ENCODE measurements at regions not wholly inside any gene's neighbourhood (a gene's known extent, or its start where the extent isn't known, plus 50 kb on each side); places are given as distances from the start of the nearest gene placed in this dataset.
A peak's percentile ranks its signal among the peaks of the same experiment; 100 is the strongest.
"Not testable (repeated sequence)": the region's sequence is repeated elsewhere in the genome, so short reads cannot be mapped to it uniquely, and the experiment has no call there.

DNA sequence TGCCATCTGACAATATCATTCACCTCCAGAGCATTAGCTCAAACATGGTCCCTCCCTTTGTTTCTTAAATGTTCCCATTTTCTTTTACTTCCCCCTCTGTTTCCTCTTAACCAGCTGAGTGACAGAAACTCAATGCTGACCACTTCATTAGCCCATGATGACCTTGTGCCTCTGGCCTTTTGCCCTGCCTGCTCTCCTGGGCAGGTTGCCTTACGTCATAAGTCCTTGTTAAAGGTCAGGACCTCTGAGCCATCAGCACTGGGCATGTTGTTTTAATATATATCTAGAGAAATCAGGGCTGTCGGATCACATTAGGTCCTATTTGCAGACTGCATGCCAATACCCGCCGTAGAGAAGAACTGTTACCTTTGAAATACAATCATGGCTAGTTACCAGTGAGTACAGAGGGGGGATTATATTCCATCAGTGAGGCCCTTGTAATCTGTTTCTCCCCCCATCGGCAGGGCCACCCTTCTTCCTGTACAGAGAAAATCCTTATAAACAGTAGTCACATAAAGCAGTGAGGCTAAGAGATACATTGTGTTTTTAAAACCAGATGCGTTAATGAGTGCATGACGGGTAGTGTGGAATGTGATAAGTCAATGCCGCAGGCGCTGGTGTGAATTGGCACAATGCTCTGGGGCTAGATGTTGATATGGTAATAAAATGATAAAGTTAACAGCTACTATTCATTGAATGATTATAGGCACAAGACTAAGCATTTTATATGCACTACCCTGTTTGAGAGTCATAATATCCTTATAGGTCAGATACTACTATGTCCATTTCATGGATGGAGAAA, 94.3 kb upstream of the ZFHX3 start:
- no peak for DNase-seq (ENCODE audit: low spot score)

- DNase-seq (ENCODE audit: low spot score) = no peak
Measured at GRCh38 chr16:73140929-73141328, 93.0 kb upstream of the ZFHX3 start.

DNA sequence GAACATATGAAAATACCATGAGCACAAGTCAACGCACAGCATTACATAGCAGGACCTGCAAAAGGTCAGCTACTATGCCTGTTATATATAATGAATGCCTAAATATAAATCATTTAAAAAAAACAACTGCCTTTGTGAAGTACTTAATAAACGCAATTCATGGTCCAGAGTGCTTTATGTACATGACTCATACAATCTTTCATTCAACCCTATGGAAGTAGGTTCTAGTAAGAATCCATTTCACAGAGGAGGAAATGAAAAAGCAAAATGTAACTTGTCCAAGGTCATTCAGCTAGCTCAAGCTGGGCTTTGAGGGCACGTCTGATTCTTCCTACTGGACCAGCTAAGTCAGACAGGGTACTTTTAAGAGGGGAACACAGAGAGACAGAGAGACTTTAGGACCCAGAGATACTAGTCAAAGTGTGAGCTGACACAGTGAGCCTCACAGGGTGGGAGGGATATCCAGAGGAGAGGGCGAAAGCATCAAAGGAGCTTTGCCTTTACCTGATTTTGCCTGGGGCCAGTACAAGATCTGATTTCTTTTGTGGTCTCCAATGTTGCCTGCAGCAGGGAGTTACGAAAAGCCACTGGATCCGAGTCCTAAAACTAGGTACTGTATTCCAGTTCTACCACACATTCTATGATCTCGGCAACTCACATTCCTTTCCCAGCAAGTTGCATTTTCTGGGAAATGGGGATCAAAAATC, 83.4 kb upstream of the ZFHX3 start:
- no peak for DNase-seq (ENCODE audit: low spot score)

DNA sequence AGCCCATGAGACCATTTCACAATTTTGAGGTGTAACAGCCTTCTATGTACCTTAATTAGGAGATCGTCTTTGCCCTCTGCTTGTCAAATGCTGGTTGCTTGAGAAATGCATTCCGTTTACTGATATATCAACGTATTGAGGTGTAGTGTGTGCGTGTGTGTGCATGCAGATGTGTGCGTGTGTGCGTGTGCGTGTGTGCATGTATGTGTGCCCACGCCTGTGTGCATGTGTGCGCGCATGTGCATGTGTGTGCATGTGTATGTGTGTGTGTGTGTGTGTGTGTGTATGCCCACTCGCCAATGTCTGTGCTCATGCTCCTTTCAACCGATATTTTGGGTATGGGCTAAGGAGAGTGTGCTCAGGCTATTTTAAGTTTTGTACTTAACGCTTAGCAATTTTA, 81.5 kb upstream of the ZFHX3 start:
- DNase-seq (ENCODE audit: low spot score) = no peak

DNA sequence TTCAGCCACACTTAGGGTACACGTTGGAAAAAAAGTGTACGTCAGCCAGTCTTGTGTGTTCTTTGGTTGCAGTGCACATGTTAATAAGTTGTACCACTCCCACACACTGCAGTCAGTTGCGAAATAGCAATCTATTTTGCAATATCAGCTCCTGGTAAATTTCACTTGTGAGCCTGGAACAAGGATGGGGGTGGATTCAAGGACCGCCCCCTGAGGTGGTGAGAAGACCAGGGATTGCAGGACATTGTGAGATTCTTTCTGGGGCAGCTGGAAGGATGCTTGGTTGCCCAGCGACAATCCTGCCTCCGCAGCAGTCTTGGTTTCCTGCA, 78.6 kb upstream of the ZFHX3 start:
- DNase-seq (ENCODE audit: low spot score) = no peak

DNA sequence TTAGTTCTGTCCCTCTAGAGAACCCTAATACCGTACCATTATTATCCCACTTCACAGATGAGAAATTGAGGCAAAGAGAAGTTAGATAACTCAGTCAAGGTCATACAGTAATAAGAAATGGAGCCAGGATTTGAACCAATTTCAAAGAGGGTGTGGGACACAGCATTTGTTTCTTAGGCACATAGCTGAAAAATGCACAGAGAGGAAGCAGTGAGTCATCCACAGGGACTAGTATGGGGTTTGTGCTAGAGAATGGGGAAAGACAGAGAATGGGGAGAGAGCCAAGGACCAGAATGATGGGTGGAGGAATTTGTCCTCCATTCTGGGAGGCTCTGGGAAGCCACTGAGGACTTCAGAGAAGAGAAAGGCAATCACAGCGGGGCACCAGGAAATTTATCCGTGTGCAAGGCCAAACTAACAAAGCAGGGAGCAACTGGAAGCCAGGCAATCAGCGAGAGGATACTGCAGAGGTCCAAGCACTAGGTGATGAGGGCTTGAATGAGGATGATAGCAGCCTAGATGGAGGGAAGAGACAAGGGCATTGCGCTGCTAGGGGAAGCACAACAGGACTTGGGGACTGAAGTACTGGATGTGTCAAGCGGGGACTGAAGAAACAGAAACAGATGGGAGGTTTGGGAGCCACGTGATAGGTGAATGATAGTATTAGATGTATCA, 78.1 kb upstream of the ZFHX3 start:
- DNase-seq (ENCODE audit: low spot score) = no peak

DNA sequence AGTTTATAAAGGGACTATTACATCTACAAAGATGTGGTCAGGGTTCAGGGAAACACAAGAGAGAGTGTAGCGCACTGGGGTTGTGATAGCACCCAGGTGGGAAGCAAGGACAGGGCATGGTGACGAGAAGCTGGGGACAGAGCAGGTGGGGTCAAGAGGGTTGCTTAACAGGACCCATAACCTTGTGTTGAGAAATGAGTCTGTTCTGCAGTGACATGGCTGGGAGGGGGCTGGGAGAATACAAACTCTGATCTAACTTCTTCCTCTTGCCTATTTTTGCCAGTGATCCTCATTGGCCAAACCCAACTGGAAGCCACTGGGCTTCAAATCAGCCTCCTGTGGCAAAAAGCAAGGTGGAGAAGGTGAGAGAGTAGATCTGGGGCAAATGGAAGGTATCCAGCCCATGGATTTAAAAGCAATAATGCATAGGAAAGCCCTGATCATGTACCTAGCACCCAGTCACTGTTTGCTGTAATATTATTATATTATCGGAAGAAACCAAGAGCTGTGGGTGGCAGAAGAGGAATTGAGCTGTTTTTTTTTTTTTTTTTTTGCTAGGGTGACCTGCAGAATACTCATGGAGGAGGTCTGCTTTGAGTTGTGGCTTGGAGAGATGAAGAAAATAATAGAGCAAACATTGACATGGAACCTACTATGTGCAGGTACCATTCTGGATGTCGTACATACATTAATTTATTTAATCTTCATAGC, 76.9 kb upstream of the ZFHX3 start:
- DNase-seq (ENCODE audit: low spot score) = no peak

- DNase-seq (ENCODE audit: low spot score) = no peak
Measured at GRCh38 chr16:73124097-73124652, 76.2 kb upstream of the ZFHX3 start.

GRCh38 chr16:73122604-73123391, 74.9 kb upstream of the ZFHX3 start:
- DNase-seq (ENCODE audit: low spot score) = no peak

GRCh38 chr16:73116576-73116975, 68.6 kb upstream of the ZFHX3 start:
- no peak for DNase-seq (ENCODE audit: low spot score)

- peak; percentile 8 for DNase-seq (ENCODE audit: low spot score)
Measured at GRCh38 chr16:73113336-73113735, 65.4 kb upstream of the ZFHX3 start.

- no peak for DNase-seq (ENCODE audit: low spot score)
Measured at GRCh38 chr16:73108195-73108963, 60.5 kb upstream of the ZFHX3 start.

- no peak for DNase-seq (ENCODE audit: low spot score)
Measured at GRCh38 chr16:73107371-73107770, 59.4 kb upstream of the ZFHX3 start.

DNA sequence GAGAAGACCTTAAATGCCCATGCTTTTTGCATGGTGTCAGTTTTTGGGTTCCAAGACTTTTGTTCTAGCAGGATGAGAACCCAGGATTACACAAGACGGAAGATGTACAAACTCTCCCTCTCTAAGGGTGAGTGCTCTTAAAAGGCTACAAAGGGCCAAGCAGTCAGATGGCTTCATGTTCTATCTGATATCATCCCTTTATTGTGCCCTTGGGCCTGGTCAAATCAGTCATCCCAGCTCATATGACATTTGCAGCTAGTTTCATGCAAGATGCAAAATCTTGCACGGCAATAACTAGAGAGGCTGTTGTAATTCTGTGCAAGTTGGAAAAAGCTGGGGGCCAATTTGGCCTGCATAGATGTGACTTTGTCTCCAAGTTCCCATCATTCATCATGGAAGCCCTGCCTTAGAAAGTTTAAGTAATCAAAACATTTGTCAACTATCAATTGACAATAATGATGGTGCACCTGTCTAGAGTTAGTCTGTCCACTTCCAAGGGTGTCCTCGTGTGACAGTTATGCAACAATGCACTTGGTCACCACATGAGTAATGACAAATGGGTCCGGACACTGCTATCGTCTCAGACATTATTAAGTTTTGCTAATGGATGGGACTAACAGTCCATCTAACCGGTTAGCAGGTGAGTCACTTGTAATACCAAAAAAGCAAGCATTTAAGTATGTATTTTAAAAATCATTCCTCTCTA, 58.6 kb upstream of the ZFHX3 start:
- no peak for DNase-seq (ENCODE audit: low spot score)

DNA sequence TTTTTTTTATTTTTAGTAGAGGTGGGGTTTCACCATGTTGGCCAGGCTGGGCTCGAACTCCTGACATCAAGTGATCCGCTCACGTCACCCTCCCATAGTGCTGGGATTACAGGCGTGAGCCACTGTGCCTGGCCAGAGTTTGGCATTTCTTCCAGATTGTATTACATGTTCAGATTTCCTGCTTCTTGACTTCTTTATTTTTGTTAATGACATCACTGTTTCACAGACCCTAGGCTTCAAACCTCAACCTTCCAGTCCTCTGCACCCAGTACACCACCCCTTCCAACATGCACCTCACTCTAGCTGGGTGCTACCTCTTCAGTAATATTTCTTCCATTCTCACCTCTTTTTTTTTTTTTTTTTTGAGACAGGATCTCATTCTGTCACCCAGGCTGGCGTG, 53.6 kb upstream of the ZFHX3 start:
- no peak for DNase-seq (ENCODE audit: low spot score)

- DNase-seq (ENCODE audit: low spot score) = not testable (repeated sequence)
Measured at GRCh38 chr16:73099601-73100000, 51.7 kb upstream of the ZFHX3 start.
